Activated CD4-positive, alpha-beta T cell treated with anti-CD3 and anti-CD28 coated beads for 36 hours (primary cell): ENCODE measurements at regions not wholly inside any gene's neighbourhood (a gene's known extent, or its start where the extent isn't known, plus 50 kb on each side); places are given as distances from the start of the nearest gene placed in this dataset.

ENCODE experiments used
- ATAC-seq: fragments of 200-7000 bp; cut with Tn5 transposase; one replicate; pipeline ENCODE4 v1.10.0; 2021; ENCODE audit warnings: mild to moderate bottlenecking, moderate library complexity
- CTCF ChIA-PET: fragments of 350-600 bp; sonication (Branson Sonifier 250); formaldehyde crosslinking; loops from one replicate; lab custom pipeline; 2021; ENCODE audit warnings: antibody characterized with exemption; lab: Charles Lee
- POLR2A ChIA-PET: fragments of 350-600 bp; sonication (Branson Sonifier 250); formaldehyde crosslinking; loops from one replicate; lab custom pipeline; 2021; ENCODE audit warnings: antibody characterized with exemption, inconsistent platforms; lab: Charles Lee
- DNase-seq: peaks from one replicate; pipeline ENCODE4 v3.0.0-alpha.2; 2020
- H3K27ac Mint-ChIP-seq: one replicate; pipeline ENCODE4 v1.8.0; 2021; ENCODE audit warnings: mixed read lengths
- H3K27me3 Mint-ChIP-seq: one replicate; pipeline ENCODE4 v1.8.0; 2021; ENCODE audit warnings: mixed read lengths
- H3K36me3 Mint-ChIP-seq: one replicate; pipeline ENCODE4 v1.8.0; 2021; ENCODE audit warnings: low read depth, mixed read lengths
- H3K4me1 Mint-ChIP-seq: one replicate; pipeline ENCODE4 v1.8.0; 2021; ENCODE audit warnings: mixed read lengths
- H3K4me3 Mint-ChIP-seq: one replicate; pipeline ENCODE4 v1.8.0; 2021; ENCODE audit warnings: mild to moderate bottlenecking, moderate library complexity, mixed read lengths
- H3K9me3 Mint-ChIP-seq: one replicate; pipeline ENCODE4 v1.8.0; 2021; ENCODE audit warnings: low read depth, mixed read lengths
- intact Hi-C, 2 experiments: fragments of 100-400 bp; cut with DNase I in 1 of 2; cut with micrococcal nuclease in 1 of 2; formaldehyde crosslinking; loops; one replicate each; pipeline versions ENCODE4 v1.14.2 to v1.15.1; 2022 to 2024; cut with DNase I, micrococcal nuclease

DNA sequence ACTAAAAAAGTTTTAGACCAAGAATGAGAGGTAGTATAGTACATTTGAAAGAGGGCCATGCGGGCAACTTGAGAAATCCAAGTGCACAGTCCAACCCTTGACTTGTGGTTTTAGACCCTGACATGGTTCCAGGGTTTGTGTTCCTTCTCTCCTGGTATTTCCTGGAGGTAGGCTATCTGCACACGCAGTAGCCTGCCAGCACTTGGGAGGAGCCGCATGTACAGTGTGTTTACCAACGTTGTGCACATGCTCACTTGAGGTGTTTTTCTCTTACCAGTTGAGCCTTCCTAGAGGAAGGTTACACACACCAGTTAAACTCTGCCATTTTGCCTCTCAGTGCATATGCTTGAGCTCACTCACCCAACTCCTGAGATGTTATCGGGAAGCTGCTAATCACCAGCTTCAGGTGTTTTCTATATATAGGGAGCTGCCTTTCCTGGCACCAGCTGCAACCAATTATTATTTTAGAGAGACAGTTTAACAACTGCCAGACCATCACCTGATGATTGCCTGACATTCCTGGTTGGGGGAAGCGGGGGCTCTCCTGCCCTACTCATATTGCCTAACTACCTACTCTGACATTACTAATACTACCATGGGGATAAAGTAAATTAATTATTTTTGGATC, 593.4 kb upstream of the TUSC1 start:
- H3K36me3 Mint-ChIP-seq: no peaks in the 10 kb centered on the region
- no peaks in the 10 kb centered on the region for H3K4me1 Mint-ChIP-seq
- intact Hi-C loops: no loop called here
- ChIA-PET CTCF (no interaction called here), POLR2A (no interaction called here)
- H3K4me3 Mint-ChIP-seq: no peak overlapping the region
- peaks cover 5% of the 10 kb centered on the region for H3K9me3 Mint-ChIP-seq
- DNase-seq (no peak), ATAC-seq (no peak)
- H3K27me3 Mint-ChIP-seq: no peaks in the 10 kb centered on the region
- H3K27ac Mint-ChIP-seq: no peak overlapping the region

DNA sequence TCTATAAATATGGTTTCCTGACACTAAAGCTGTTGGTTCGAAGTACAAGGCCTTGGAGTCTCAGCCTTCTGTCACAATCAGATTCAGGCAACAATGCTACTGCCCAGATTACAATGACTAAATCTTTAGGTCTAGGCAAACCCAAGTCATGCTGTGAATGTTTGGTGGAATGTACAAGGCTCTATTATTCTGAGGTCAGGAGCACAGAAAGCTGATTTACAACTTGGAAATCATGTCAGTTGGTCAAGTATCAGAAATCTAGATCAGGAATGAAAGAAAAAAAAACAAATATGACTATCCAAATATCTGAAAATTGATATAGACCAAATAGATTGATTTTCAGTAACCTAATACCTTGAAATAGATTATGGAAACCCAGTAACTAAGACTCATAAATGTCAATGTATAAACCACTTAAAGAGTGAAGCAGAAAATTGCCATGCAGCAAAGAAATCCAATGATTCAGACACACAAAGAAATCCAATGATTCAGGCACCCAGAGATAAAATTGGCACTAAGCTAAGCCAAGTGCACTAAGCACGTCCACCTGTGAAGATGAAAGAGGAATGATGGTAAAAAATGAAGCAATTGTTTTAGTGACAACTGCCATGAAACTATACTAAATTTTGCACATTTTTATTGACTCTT, 588.0 kb upstream of the TUSC1 start:
- ChIA-PET POLR2A (no interaction called here), CTCF (interaction anchor here (0.6 kb wide), 1 partner anchor 102 kb away, joined by 3 read pairs; no protein-coding TSS in a partner anchor)
- H3K27ac Mint-ChIP-seq: no peak overlapping the region
- ATAC-seq (no peak), DNase-seq (no peak)
- H3K36me3 Mint-ChIP-seq: no peaks in the 10 kb centered on the region
- no peaks in the 10 kb centered on the region for H3K4me1 Mint-ChIP-seq
- intact Hi-C loops: no loop called here
- peaks cover 3% of the 10 kb centered on the region for H3K9me3 Mint-ChIP-seq
- H3K27me3 Mint-ChIP-seq: no peaks in the 10 kb centered on the region
- H3K4me3 Mint-ChIP-seq: no peak overlapping the region

DNA sequence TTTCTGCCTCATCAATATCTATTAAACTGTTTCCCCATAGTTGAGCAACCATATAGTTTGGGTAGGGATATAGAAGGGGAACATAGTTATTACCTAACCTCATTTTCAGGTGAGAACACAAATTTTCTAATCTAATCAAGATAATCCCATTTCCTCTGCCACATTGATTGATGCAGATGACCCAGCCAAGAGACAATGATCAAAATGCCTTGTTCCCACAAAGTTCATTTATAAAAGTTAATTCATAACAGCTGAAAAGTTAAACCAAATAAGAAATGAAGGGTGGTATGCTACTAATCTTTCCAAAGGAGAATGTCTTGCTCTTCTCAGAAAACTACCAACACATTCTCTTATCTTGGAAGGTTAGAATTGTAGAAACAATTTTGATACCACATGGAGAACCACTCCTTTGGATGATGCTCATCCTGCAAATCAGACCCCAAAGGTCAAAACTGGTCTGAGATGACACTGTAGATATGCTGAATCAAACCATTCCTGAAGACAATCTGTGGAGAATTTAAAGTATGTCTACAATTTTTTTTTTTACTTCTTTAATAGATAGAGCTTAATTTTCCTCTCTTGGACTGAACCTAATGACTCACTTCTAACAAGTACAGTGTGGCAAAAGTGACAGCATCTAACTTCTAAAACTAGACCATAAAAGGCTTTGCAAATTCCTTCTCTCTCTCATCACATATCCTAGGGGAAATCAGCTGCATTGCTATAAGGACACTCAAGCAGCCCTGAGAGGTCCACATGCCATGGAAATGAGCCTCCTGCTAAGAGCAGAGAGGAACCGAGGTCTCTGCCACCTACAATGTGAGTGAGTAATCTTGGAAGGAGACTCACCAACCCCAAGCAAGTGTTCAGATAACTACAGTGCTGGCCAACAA, 586.7 kb upstream of the TUSC1 start:
- Mint-ChIP-seq H3K4me1 (no peaks in the 10 kb centered on the region), H3K27me3 (no peaks in the 10 kb centered on the region), H3K4me3 (no peak overlapping the region), H3K9me3 (no peaks in the 10 kb centered on the region), H3K36me3 (no peaks in the 10 kb centered on the region), H3K27ac (no peak overlapping the region)
- ChIA-PET CTCF (interaction anchor here (0.6 to 1.1 kb wide), 2 partner anchors 12 to 100 kb away, joined by 3 read pairs; no protein-coding TSS in a partner anchor), POLR2A (no interaction called here)
- no peak for ATAC-seq
- no peak for DNase-seq
- intact Hi-C loops: no loop called here

DNA sequence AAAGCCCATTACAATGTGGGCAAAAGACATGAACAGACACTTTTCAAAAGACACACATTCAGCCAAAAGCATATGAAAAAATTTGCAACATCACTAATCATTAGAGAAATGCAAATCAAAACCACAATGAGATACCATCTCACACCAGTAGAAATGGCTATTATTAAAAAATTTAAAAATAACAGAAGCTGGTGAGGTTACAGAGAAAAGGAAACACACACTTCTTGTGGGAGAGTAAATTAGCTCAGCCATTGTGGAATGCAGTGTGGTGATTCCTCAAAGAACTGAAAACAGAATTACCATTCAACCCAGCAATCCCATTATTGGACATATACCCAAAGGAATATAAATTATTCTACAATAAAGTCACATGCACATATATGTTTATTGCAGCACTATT, 585.2 kb upstream of the TUSC1 start:
- no peaks in the 10 kb centered on the region for H3K36me3 Mint-ChIP-seq
- no peaks in the 10 kb centered on the region for H3K9me3 Mint-ChIP-seq
- H3K27me3 Mint-ChIP-seq: no peaks in the 10 kb centered on the region
- no peak overlapping the region for H3K27ac Mint-ChIP-seq
- no peak for DNase-seq
- CTCF ChIA-PET: no interaction called here
- no peak for ATAC-seq
- intact Hi-C loops: no loop called here
- H3K4me1 Mint-ChIP-seq: no peaks in the 10 kb centered on the region
- no peak overlapping the region for H3K4me3 Mint-ChIP-seq
- POLR2A ChIA-PET: no interaction called here

DNA sequence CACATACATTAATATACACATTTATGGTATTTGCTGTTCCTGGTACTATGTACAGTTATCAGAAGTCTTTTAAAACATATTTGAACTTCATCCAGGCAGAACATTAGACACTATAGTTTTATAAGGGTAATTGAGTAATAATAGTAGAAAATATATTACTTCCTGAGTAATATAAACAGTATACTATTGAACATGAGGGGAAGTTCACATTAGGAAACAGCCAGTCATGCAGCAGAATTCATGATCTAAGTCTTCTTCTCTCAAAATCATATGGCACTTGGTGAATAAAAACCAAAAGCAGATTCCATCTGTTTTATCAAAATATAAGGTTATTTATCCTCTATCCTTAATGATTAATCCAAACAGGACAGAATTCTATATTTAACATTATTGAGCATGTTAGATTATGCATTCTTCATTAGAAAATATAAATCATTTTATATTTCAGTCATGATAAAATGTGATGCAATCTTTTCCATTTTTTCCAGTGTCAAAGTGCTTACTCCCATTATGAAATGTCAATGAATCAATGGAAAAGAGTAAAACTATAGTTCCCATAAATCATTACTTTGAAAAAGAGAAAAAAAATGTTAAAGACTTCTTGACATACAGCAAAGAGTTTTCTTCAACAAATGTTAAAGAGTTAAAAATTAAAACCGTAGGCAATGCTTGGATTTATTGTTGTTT, 584.3 kb upstream of the TUSC1 start:
- no peak overlapping the region for H3K27ac Mint-ChIP-seq
- intact Hi-C loops: no loop called here
- H3K27me3 Mint-ChIP-seq: no peaks in the 10 kb centered on the region
- H3K4me1 Mint-ChIP-seq: no peaks in the 10 kb centered on the region
- no peaks in the 10 kb centered on the region for H3K36me3 Mint-ChIP-seq
- ATAC-seq (no peak), DNase-seq (no peak)
- ChIA-PET POLR2A (no interaction called here), CTCF (no interaction called here)
- H3K9me3 Mint-ChIP-seq: no peaks in the 10 kb centered on the region
- no peak overlapping the region for H3K4me3 Mint-ChIP-seq

DNA sequence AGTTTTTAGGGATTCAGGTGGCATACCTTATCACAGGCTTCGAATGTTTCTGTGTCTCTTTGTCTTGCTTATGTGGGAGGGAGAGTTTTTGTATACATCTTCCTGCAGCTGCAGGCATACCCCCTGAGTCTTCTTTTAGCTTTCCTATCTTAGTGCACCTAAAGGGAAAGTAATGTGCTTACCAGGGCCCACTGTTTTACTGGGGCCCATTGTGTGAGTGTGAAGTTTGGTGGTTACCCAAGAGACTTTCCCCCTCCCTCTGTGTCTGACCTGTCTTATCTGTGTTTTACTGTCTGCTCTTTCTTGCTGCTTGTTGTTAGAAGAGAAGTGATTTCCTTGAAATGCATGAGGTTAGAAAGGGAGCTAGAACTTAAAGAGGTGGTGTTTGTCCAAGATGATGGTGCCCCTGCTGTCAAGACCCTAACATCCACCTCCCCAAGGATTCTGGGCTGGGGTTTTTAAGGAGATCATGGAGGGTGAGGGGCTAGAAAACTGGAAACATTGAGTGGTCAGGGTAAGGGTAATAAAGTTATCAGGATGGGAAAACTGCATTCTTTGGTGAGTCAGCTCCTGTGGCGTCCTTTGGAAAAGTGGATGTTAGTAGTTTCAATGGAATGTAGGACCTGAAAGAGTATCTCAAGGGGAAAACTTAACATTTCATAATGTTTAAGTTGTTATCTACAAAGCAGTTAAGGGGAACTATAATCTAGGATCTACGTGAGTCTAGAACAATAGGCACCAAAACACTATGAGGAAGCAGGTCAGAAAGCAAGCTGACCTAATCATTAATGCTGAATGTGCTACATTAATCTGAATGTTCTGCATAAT, 583.5 kb upstream of the TUSC1 start:
- H3K9me3 Mint-ChIP-seq: no peaks in the 10 kb centered on the region
- no peak for DNase-seq
- intact Hi-C loops: no loop called here
- ChIA-PET CTCF (no interaction called here), POLR2A (no interaction called here)
- no peak overlapping the region for H3K27ac Mint-ChIP-seq
- ATAC-seq: no peak
- no peaks in the 10 kb centered on the region for H3K27me3 Mint-ChIP-seq
- no peak overlapping the region for H3K4me3 Mint-ChIP-seq
- H3K36me3 Mint-ChIP-seq: no peaks in the 10 kb centered on the region
- no peaks in the 10 kb centered on the region for H3K4me1 Mint-ChIP-seq

DNA sequence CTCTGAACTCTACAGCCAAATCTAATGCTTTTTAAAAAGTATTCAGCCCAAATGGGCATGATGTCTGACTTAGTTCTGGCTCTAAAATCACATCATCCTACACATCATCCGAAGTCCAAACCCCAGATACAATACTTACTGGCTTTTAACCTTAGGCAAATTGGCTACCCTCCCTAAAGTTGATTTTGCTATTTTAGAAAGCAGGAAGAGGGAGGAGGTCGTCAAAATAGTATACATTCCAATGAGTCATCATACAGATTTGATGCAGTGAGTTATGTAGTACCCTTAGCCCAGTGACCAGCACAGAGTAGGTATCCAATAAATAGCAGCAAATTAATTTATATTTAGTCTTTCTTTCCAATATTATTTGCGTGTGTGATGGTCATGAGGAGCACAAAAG, 582.0 kb upstream of the TUSC1 start:
- no peaks in the 10 kb centered on the region for H3K27me3 Mint-ChIP-seq
- DNase-seq: no peak
- H3K9me3 Mint-ChIP-seq: peaks cover 1% of the 10 kb centered on the region
- POLR2A ChIA-PET: no interaction called here
- CTCF ChIA-PET: interaction anchor here (0.8 kb wide), 1 partner anchor 60 kb away, joined by 3 read pairs; no protein-coding TSS in a partner anchor
- intact Hi-C loops: no loop called here
- no peak overlapping the region for H3K27ac Mint-ChIP-seq
- no peaks in the 10 kb centered on the region for H3K36me3 Mint-ChIP-seq
- no peaks in the 10 kb centered on the region for H3K4me1 Mint-ChIP-seq
- ATAC-seq: no peak
- no peak overlapping the region for H3K4me3 Mint-ChIP-seq

DNA sequence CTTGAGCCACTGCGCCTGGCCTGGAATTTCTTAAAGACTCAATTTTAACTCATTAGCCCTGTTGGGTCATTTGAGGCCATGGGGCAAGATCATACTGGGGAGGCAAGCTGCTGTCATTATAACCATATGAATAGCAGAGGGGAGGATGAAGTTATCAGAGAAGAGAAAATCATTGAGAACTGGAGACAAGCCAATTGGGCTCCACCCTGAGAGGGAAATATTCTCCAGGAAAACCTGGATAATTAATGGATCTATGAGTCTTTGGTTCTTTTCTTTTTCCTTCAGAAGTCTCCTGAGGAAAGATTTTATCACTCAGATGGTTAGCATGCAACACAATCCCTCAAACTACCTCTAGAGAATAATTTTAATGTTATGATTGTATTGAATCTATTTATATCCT, 569.6 kb upstream of the TUSC1 start:
- peaks cover 2% of the 10 kb centered on the region for H3K36me3 Mint-ChIP-seq
- CTCF ChIA-PET: no interaction called here
- H3K27me3 Mint-ChIP-seq: no peaks in the 10 kb centered on the region
- intact Hi-C loops: no loop called here
- no peak overlapping the region for H3K4me3 Mint-ChIP-seq
- no peak overlapping the region for H3K27ac Mint-ChIP-seq
- no peaks in the 10 kb centered on the region for H3K4me1 Mint-ChIP-seq
- DNase-seq (no peak), ATAC-seq (no peak)
- peaks cover 18% of the 10 kb centered on the region for H3K9me3 Mint-ChIP-seq
- POLR2A ChIA-PET: no interaction called here

DNA sequence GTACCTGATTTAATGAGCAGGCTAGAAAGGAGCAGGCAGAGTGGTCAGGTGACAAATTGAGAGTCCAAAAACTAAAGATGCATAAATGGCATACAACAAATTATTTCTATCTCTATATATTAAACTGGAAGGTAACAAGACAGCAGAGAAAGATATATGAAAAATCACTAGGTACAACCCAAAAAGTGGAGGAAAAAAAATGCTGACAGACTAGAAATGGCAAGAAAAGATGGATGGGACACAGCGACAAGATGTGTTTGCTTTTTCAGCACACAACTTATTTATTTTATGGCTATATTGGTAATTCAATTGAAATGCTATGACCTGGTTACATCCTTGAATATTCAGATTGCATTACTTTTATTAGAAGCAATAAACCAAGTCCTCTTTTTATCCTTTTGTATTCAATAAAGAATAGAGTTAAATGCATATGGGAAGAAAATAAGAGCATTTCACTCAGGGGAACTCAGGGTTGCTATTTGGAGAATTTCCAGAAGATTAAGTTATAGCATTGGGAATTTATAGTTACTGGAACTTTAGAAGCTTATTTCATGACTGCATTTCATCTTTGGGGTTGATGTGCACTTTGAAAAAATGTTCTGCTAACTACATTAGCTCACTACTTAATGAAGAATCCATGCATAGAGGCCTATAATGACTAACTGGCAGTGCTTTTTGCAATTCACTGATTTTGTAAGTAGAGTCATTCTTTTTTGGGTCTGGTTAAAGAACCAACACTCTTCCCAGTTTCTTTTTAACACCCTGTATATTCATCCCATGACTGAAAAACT, 566.6 kb upstream of the TUSC1 start:
- DNase-seq (no peak), ATAC-seq (no peak)
- Mint-ChIP-seq H3K9me3 (peaks cover 16% of the 10 kb centered on the region), H3K4me1 (no peaks in the 10 kb centered on the region), H3K27ac (no peak overlapping the region), H3K27me3 (no peaks in the 10 kb centered on the region), H3K36me3 (no peaks in the 10 kb centered on the region), H3K4me3 (no peak overlapping the region)
- intact Hi-C loops: no loop called here
- ChIA-PET POLR2A (no interaction called here), CTCF (no interaction called here)

DNA sequence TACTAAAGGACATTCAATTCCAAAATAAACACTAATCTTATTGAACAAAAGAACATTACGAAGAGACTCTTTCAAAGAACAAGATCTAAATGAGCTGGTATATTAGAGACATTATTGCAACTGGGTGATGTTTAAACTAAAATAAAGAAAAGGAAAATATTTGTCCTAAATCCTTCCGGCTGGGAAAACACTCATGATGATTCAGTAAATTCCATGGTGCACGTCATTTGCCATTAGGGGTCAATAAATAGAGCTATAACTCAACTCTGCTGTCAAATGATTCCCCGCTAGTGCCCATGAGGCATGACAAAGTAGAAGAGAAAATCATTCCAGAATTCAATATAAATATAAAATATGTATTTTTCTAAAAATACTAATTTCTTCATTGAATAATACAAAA, 565.5 kb upstream of the TUSC1 start:
- ChIA-PET POLR2A (no interaction called here), CTCF (interaction anchor here (0.6 kb wide), 1 partner anchor 107 kb away, joined by 3 read pairs; no protein-coding TSS in a partner anchor)
- no peak for DNase-seq
- Mint-ChIP-seq H3K27ac (no peak overlapping the region), H3K36me3 (no peaks in the 10 kb centered on the region), H3K4me3 (no peak overlapping the region), H3K27me3 (no peaks in the 10 kb centered on the region), H3K4me1 (no peaks in the 10 kb centered on the region), H3K9me3 (peaks cover 9% of the 10 kb centered on the region)
- intact Hi-C loops: no loop called here
- no peak for ATAC-seq
